NCI-H2196 treated with DMSO at 0.1 percent for 48 hours (cell line): ENCODE measurements at regions not wholly inside any gene's neighbourhood (a gene's known extent, or its start where the extent isn't known, plus 50 kb on each side); places are given as distances from the start of the nearest gene placed in this dataset.

Source experiments
- DNase-seq: peaks from one replicate; lab custom pipeline; 2025; ENCODE audit not compliant: unreplicated experiment; lab: John Stamatoyannopoulos, UW

DNA sequence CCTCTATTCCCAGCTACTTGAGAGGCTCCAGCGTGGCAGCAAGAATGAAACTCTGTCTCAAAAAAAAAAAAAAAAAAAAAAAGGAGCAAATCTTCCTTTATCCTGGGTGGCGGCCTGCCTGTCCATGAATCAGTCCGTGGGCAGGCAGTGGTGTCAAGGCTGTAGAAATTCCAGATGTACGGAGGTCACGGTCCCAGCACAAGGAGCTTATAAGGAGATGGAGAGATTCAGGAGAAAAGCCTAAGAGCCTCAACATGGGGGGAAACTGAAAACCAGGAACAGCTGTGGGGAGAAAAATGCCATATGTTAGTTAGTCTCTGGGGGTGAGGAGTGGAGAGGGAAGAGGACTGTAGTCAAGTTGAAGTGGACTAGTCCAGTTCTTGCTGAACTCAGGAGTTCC, 130.5 kb upstream of the CRY1 start:
- no peak for DNase-seq

DNA sequence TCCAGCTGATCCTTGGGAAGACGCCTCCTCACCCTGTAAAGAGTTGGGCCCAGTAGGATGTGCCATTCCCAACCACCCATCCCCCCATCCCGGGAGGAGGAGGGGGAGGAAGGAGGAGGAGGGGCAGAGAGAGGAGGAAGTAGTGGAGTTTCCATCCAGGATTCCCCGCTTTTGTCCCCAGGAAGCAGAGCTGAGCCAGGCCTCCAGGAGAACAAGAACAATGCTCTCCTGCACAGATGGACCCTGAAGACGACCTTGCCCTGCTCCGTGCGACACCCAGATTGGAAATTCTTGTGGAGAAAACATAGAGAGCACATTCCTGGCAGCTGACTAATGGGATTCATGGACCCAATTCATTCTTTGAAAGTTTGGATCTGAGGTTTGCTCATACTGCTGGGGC, 132.3 kb upstream of the CRY1 start:
- DNase-seq: no peak

DNA sequence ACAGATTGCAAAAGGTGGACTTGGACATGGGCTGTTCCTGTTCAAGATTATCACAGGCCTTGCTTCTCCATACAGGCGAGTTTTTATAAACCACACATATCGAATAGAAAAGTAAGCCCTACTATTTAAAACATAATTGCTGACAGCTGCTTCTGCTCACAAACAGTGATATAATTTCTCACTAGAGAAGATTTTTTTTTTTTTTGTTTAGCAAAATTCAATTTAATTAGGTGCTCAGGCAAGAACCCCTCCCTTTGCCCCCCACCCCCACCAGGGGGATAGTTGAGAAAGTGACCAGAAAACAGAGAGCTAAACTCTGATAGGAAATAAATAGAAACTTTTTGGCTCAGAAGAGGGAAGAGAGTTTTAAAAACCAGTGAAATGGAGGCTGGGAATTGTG, 132.8 kb upstream of the CRY1 start:
- DNase-seq: no peak

DNA sequence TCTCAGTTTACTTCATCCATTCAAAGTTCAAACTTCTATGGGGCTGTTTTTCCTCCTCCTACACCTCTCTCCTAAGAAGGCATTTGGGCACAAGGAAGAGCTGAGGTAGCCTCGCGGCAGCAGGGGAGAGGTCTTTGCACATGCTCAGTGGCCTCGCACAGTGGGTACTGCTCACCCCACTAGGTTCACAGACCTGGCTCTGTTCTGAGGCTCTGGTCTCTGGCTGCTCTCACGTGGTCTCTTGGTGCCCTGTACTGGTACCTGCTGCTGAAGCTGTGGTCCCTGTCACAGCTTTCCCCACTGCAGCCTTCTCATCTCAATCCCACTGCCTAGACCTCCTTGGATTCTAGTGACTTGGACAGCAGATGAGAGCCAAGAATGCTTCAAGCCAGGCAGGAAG, 134.7 kb upstream of the CRY1 start:
- DNase-seq: no peak

DNA sequence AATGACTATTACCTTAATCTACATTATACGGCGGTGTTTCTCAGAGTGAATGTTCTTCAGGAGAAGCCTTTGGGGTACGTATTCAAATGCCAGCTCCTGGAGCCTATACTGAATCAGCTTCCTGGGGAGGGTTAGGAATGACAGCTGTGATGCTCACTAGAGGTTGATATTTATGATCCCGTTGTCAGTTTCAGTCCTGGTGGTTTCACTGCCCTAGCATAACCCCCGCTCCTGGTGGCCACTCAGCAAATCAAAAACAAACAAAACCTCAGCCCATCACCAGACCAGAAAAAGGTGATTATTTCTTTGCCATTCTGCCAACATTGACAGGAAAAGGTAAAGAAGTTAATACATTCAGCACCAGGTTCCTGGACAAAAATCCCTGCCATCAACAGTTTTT, 136.5 kb upstream of the CRY1 start:
- DNase-seq: no peak

DNA sequence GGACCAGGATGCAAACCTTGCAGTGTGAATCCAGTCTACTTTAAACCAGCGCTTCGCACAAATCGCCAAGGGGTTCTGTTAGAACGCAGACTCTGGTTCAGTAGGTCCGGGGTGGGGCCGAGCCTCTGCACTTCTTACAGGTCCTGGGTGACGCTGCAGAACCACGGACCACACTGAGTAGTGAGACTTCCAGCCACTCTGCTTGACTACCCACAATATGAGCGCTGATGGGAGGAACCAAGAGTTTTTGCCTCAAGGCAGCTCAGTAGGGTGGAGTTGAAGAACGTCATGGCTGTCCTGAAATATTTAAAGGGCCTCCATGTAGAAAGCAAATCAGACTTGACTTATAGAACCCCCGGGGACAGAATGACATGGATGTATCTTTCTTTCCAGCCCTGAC, 138.0 kb upstream of the CRY1 start:
- no peak for DNase-seq

DNA sequence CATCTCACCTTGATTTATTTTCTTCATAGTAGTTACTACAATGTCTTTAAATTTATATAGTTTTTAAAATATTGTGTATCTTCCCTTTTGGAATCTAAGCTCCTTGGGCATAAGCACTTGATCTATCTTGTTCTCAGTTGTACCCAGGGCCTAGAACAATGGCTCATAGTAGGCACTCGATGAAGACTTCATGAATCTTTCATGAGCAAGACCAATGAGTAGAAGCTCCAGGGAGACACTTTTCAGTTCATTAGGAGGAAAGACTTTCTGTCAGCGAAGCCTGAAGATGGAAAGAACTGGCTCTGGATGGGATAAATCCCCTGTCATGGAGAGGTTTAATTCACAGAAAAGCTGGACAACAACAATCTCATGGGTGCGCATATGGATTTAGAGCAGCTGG, 140.2 kb upstream of the CRY1 start:
- no peak for DNase-seq

DNA sequence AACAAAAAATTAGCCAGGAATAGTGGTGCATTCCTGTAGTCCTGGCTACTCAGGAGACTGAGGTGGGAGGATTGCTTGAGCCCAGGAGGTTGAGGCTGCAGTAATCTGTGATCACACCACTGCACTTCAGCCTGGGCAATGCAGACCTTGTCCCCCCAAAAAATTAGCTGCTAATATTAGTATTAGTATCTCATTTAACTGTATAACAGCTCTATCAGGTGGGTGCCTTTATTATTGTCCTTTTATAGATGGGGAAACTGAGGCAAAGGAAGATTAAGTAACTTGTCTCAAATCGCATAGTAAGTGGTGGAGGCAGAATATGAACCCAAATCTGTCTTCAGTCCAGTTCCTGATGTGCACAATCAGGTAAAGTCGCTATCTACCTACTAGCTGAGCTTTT, 142.3 kb upstream of the CRY1 start:
- no peak for DNase-seq

DNA sequence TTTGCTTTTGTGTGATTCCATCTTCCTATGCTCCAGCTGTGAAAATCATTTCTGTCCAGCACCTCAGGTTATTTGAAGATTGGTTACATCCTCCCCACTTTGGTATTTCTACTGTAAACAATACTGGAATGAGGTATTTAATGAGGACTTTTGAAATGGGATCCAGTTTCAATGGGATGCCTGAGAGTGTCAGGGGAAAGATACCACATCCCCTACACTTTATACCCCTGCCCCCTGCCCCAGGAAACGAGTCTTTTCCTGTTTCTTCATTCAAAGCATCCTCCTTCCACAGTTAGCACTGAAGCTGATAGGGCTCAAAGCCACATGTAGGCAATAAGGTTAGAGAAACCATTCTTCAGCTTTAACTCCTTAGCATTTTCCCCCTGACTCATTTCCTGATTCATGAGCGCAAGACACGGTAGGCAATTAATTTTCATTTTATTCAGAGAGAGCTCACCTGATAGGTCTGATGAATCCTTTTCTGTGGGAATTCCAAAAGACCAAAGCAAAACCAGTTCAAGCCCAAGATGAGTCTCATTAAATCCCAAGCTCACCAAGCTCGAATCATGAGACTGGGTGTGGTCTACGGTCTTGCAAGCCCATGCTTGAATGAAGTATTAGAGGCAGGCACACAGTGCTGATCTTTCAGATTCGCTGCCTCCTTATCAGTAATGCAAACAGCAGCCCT, 143.6 kb upstream of the CRY1 start:
- no peak for DNase-seq

DNA sequence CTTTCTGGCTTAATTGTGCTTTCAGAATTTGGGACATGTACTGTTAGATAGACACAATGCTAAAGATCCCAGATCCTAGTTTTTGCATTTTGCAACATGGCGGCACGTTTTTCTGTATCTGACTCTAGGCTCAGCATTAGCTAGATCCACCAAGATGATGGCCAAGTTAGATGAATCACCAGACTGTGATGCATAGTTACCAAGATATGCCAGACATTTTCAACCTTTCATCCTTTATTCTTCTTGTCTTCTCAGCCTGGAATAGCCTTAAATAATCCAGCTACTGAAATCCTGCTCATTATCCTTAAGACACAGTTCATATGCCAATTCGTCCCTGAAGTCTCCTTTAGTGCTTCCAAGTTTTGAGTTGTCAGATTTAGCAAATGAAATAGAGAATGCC, 144.9 kb upstream of the CRY1 start:
- no peak for DNase-seq

DNA sequence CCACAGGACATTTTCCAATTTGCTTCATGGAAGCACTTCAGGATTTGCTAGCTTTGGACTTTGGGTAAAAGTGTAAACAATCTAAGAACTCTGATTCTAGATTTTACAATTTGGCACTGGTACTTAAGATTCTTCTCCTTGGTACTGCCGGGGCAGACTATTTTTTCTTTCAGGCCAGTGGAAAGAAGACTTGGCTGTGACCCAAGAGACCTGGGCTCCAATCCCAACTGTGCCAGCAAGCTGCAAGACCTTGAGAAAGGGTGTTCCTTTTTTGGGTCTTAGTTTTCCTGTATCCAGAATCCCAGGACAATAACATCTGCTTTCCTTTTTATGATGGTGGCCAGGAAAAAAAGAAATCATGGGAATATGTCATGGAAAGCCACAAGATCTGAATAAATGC, 148.1 kb upstream of the CRY1 start:
- no peak for DNase-seq

DNA sequence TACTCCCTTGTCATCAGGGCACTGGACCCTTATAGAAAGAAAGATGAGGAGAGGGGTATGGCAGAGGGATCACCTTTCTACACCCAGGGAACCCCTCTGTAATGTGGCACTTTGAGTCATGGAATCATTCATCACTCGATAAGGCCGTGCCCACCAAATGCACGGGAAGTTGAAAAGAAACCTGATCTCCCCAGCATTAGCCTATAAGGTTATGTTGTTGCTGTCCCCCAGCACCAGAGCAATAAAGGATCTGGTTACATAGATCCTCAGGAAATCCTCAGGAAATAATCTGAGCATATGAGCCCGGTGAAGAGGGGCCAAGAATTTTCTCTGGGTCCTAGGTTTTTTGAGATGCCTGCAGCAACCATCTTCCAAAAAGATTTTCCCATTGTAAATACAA, 148.8 kb upstream of the CRY1 start:
- DNase-seq: no peak

DNA sequence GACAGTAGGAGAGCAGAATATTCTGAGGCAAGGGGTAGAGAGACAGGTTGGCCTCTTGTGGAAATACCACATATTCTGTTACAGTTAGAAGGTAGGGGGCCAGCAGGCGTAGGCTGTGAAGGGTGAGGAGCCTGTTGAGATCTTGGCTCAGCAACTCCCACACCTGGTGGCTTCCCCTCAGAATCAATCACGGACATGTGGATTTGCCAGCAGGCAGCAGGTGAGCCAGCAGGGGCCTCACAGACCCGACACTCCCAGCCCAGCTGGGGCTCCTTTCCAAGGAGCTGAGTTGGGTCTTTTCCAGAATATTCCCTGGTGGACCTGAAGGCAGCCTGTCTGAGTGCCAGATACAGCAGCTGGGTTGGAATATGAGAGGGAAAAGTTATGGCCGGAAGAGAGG, 150.0 kb upstream of the CRY1 start:
- no peak for DNase-seq

DNA sequence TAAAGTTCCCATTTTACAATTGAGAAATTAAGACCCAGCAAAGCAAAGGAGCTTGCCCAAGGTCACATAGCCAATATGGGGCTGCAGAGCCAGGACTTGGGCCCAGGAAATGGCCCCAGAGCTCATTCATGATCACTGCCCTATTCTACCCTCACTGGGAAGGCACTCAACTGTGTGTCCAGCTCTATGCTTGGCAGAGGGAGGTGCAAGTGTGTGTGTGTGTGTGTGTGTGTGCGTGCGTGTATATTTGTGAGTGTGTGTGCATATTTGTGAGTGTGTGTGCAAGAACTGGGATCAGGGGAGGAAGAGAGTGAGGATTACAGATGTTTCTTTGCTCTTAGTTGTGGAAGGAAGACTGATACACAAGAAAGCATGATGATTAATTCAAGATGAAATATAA, 151.2 kb upstream of the CRY1 start:
- DNase-seq: no peak

DNA sequence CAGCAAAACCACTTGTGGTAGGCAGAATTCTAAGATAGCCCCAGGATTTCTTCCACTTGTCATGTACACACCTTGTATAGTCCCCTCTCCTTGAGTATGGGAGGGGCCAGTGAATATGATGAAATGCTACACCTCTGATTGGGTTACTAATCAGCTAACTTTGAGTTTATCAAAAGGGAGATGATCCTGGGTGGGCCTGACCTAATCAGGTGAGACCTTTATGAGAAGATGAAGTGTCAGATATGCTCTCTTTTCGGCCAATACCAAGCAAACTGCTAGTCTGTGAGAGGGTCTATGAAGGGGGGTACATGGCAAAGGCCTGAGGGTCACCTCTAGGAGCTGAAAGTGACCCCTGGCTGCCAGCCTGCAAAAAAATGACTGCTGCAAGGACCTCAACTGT, 154.3 kb upstream of the CRY1 start:
- no peak for DNase-seq

DNA sequence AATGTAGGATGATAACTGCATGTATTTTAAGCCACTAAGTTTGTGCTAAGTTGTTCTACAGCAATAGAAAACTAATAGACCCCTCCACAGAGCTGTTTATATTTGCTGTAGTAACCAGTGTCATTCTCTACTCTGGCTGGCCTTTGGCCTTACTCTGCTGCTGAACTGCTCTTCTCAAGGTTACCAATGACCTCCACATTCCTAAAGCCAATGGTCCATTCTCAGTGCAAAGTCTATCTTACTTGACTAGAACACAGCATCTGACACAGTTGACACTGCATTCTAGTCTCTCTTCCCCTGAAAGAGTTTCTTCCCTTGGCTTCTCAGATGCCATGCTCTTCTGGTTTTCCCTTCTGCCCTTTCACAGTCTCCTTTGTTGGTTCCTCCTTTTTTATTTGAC, 154.8 kb upstream of the CRY1 start:
- DNase-seq: no peak

DNA sequence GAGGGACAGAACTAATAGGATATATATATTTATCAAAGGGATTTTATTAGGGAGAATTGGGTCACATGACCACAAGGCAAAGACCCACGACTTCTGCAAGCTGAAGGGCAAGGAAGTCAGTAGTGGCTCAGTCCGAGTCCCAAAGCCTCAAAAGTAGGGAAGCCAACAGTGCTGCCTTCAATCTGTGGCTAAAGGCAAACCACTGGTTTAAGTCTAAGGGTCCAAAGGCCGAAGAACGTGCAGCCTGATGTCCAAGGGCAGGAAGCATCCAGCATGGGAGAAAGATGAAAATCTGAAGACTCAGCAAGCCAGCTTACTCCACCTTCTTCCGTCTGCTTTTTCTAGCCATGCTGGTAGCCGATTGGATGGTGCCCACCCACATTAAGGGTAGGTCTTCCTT, 157.9 kb upstream of the CRY1 start:
- DNase-seq: no peak

DNA sequence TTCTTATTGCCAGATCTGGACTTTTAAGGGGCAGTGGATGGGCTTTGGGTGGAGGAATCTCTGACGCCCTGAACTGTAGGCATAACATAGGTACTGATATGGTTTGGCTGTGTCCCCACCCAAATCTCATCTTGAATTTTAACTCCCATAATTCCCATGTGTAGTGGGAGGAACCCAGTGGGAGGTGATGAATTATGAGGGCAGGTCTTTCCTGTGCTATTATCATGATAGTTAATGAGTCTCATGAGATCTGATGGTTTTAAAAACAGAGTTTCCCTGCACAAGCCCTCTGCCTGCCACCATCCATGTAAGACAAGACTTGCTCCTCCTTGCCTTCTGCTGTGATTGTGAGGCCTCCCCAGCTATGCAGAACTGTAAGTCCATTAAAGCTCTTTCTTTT, 160.0 kb upstream of the CRY1 start:
- DNase-seq: no peak

DNA sequence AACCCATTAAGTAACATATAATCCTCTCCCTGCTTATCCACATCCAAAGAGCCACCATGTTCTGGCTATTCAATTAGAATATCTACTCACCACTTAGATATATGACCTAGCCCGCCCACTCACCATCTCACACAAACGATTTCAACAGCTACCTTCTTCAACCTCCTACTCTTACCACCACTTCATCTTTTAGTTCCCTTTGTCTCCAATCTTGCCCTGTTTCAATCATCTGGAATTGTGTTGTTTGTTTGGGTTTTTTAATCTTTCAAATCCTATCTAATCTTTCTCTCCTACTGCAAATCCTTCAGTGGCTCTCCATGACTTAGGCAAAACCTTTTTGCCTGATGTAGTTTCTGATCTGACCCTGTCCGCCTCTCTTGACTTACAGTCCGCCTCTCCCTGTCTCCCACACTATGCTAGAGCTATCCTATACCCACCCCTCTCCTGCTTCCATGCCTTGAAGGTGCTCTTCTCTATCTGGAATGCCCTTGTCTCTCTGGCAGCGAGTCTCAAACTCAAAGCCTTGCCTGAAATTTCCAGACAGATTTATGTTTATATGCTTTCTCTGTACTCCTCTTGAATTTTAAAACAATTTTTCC, 161.0 kb upstream of the CRY1 start:
- no peak for DNase-seq

DNA sequence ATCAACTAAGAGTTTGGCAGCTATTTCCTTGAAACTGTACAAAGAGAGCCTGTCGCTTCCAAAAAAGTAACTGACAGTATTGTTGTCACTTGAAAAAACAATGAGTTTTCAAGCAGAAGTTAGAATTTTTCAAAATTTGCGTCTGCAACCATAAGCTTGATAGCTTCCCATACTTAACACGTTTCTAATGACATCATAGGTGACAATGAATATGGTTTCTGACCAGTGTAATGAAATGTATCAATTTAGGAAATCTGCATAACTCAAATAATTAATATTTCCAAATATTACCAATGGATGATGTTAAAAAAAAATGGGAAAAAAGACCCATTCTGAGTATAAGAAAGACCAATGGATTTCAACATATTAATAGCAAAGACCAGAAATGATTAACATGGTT, 165.4 kb upstream of the CRY1 start:
- no peak for DNase-seq

DNA sequence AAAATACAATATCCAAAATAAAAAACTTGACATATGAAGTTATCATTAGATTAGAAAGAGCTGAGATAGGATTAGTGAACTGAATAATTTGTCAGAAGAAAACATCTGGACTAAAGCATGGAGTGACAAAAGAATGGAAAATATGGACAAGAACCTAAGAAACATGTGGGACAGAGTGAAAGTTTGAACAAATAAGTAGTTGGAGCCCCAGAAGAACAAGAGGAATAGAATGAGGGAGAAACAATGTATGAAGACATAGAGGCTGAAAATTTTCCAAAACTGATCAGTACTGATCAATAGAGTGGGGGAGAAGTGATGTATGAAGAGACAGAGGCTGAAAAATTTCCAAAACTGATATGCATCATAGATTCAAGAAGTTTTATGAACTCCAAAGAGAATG, 170.6 kb upstream of the CRY1 start:
- no peak for DNase-seq

DNA sequence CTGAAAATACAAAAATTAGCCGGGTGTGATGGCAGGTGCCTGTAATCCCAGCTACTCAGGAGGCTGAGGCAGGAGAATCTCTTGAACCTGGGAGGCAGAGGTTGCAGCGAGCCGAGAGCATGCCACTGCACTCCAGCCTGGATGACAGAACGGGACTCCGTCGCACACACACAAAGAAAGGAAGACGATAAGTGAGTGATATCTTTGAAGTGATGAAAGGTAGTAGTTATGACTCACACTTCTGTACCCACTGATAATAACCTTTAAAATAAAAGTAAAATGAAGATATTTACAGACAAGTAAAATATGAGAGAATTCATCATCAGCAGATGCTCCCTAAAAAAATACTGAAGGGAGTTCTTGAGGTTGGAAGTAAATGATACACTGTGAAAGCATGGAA, 171.3 kb upstream of the CRY1 start:
- no peak for DNase-seq

DNA sequence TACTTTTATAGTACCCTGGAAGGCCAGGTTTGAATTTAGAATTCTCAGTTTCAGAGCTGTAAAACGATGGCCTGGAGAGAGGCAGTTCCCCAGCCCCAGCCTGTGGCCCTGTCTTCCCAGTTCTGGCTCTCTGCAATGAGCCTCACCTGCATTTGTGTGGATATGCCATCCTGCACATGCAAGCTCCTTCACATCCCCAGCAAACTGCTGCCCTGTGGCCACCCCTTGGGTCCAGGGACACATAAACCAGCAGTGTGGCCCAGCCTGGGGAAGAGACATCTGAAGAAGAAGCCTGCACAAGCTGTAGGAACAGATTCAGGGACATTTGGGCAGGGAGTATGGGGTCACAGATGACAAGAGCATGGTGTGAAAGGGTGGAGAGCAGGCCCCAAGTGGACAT, 174.3 kb upstream of the CRY1 start:
- DNase-seq: no peak
